ENCODE measurements at regions not wholly inside any gene's neighbourhood (a gene's known extent, or its start where the extent isn't known, plus 50 kb on each side); places are given as distances from the start of the nearest gene placed in this dataset.

DNA sequence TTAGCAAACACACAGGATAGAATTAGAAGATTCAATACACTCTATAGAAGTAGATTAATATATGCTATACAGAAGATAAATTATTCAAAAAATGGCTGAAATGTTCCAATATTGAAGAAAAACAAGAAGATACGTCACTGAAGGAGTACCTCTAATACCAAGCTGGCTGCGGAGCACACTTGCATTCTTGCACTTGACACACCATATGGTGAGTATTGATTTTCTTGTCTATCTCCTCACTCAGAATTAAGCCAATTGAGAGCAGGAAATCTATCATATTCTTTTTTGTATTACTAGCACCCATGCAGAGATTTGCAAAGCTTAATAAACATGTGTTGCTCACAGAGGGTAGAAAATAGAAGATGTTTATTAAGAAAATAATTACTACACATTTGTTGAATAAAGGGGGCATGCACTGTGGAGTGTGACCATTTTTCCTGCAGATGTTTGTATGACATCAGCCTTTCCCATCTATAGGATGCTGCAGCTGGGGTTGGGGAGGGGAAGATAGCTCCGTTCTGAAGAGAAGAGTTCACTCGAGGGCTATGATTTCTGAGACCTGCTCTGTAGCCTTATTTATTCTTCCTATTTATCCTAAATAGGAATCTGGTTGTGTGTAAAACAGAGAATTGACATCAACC lies 318.1 kb downstream of the HHIPL2 start:
- Mint-ChIP-seq H3K4me1 (no peaks in the 10 kb centered on the region), H3K9me3 (no peaks in the 10 kb centered on the region), H3K4me3 (no peak overlapping the region), H3K36me3 (ENCODE audit: low read depth) (no peaks in the 10 kb centered on the region), H3K27ac (no peak overlapping the region), H3K27me3 (no peaks in the 10 kb centered on the region)
- ChIA-PET CTCF (no interaction called here), POLR2A (no interaction called here)
- DNase-seq = no peak

DNA sequence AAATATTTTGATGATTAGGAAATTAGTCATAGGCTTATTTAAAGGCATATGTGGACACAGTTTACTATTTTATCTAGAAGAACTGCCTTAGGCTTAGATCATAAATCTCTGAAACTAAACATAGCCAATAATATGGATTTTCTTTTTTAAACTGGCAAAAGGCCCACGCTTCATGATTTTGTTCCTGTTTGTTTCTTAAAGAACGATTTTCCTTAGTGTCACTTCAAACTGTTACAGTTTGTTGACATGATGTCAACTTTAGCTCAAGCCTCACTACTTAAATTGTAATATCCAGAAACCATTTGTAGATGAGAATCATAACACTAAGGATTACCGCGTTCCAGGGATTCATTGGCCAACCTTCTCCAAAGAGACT lies 322.6 kb downstream of the HHIPL2 start:
- CTCF ChIA-PET = no interaction called here
- Mint-ChIP-seq H3K9me3 (no peaks in the 10 kb centered on the region), H3K36me3 (ENCODE audit: low read depth) (no peaks in the 10 kb centered on the region), H3K4me3 (no peak overlapping the region), H3K27ac (no peak overlapping the region), H3K27me3 (no peaks in the 10 kb centered on the region), H3K4me1 (no peaks in the 10 kb centered on the region)
- no peak for DNase-seq
- POLR2A ChIA-PET = no interaction called here

DNA sequence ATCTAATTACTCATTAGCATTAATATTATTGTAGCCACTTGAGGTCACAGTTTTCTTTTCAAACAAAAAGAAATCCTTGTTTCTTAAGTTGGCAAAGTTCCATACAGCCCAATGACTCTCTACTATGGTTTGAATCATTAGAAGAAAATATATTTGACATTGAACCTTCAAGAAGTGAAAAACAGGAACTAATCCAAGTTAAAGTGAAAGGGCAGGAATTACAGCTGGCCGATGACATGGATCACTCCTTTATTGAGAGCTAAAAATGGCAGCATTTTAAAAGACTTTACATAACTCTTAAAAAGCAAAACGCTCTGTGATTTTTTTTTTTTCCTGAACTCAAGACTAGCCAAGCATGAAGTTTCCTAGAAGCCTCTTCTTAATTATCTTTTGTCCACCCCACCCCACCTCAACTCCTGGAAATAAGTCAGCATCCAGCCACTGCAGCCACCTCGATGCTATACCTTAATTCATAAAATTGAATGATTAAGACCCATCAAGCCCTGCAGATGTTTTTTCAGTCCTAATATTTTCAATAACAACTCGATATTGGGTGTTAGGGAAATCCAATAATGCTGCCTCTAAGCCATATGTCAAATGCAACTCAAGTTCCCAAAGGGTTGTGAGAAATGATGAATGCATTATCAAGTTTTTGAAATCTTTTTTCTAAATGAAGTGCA lies 323.1 kb downstream of the HHIPL2 start:
- Mint-ChIP-seq H3K4me3 (no peak overlapping the region), H3K27ac (no peak overlapping the region), H3K4me1 (no peaks in the 10 kb centered on the region), H3K9me3 (no peaks in the 10 kb centered on the region), H3K27me3 (no peaks in the 10 kb centered on the region), H3K36me3 (ENCODE audit: low read depth) (no peaks in the 10 kb centered on the region)
- no peak for DNase-seq
- ChIA-PET CTCF (no interaction called here), POLR2A (no interaction called here)

DNA sequence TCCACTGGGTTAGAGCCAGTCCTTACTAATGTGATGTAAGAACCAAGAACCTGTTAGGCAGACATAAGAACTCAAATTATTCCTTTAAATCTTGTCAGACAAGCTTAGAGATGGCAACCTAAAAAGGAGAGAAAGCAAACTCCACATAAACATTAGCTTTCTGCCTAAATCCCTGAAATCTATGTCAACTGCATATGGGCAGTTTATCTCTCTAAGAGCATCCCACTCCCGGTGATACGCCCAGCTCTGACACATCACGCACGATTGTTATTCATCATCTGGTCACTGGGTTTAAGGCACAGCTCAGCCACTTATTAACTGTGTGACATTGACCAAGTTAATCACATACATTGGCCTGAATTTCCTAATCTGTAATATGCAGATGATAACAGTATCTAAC lies 323.7 kb downstream of the HHIPL2 start:
- Mint-ChIP-seq H3K4me1 (no peaks in the 10 kb centered on the region), H3K9me3 (no peaks in the 10 kb centered on the region), H3K27me3 (no peaks in the 10 kb centered on the region), H3K4me3 (no peak overlapping the region), H3K36me3 (ENCODE audit: low read depth) (no peaks in the 10 kb centered on the region), H3K27ac (no peak overlapping the region)
- CTCF ChIA-PET = no interaction called here
- DNase-seq = no peak
- POLR2A ChIA-PET = no interaction called here

GRCh38 chr1:222223010-222223409 lies 324.9 kb downstream of the HHIPL2 start:
- ChIA-PET POLR2A (no interaction called here), CTCF (no interaction called here)
- DNase-seq = no peak
- Mint-ChIP-seq H3K27me3 (no peaks in the 10 kb centered on the region), H3K9me3 (peaks cover 2% of the 10 kb centered on the region), H3K27ac (no peak overlapping the region), H3K36me3 (ENCODE audit: low read depth) (no peaks in the 10 kb centered on the region), H3K4me3 (no peak overlapping the region), H3K4me1 (no peaks in the 10 kb centered on the region)

DNA sequence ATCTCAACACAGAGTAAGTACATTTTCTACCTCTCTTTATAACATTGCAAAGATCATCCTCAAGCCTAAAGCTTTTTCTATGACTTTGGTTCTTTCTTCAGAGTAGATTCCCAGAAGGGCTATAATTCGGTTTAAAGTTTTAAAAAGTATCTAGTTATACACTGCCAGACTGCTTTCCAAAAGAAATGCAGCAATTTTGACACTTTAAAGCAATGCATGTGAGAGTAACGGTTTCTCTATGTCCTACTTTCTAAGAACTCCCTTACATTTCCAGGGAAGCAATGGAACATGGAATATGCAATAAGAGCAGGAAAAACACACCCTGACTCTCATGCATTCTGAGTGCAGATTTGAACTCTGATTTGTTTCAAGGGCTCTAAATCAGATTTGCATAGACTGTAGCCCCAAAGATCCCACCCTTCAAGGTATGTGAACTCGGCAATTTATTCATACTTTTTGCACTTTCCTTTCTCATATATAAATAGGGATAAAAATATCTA lies 331.6 kb downstream of the HHIPL2 start:
- ChIA-PET POLR2A (no interaction called here), CTCF (no interaction called here)
- Mint-ChIP-seq H3K4me1 (no peaks in the 10 kb centered on the region), H3K4me3 (no peak overlapping the region), H3K27me3 (no peaks in the 10 kb centered on the region), H3K27ac (no peak overlapping the region), H3K9me3 (peaks cover 2% of the 10 kb centered on the region), H3K36me3 (ENCODE audit: low read depth) (no peaks in the 10 kb centered on the region)
- DNase-seq = no peak

DNA sequence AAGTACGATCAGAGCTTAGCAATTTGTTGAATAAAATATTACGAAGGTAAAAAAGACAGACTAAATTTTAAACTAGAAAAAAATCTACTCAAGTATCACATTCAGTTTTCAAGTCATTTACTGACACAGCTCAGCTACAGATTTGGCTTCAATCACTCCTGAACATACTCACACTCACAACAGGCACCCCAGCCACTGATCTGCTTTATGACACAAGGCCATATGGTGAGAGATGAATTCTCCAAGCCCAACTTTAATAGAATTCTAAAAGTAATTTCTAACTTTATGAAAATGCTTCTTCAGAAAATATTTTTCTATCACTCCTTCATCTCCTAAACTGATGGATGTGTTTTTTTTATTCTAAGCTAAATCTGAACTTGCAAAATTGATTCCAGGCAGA lies 337.1 kb downstream of the HHIPL2 start:
- CTCF ChIA-PET = no interaction called here
- no peak for DNase-seq
- H3K27ac Mint-ChIP-seq = no peak overlapping the region
- no peaks in the 10 kb centered on the region for H3K9me3 Mint-ChIP-seq
- H3K36me3 Mint-ChIP-seq (ENCODE audit: low read depth) = no peaks in the 10 kb centered on the region
- no peak overlapping the region for H3K4me3 Mint-ChIP-seq
- no peaks in the 10 kb centered on the region for H3K27me3 Mint-ChIP-seq
- POLR2A ChIA-PET = no interaction called here
- H3K4me1 Mint-ChIP-seq = no peaks in the 10 kb centered on the region

DNA sequence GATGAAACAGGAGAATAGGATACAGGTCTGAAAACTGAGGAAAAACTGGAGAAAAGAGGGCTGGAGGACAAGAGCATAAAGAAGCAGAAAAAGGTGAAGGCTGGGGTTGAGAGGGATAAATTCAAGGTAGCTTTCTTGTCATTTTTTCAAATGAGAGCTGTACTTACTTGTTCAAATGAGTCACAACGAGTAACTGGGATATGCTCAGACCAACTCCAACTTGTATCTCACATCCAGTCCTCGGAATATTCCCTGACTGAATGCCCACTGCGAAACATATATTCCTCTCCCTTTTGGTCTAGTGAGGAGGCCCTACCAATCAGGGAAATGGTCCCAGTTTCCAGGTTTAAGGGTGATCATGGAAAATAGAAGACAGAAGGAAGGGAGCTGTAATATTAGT lies 343.4 kb downstream of the HHIPL2 start:
- no peaks in the 10 kb centered on the region for H3K4me1 Mint-ChIP-seq
- no peak overlapping the region for H3K27ac Mint-ChIP-seq
- H3K4me3 Mint-ChIP-seq = no peak overlapping the region
- H3K36me3 Mint-ChIP-seq (ENCODE audit: low read depth) = no peaks in the 10 kb centered on the region
- ChIA-PET CTCF (no interaction called here), POLR2A (no interaction called here)
- DNase-seq = no peak
- no peaks in the 10 kb centered on the region for H3K9me3 Mint-ChIP-seq
- H3K27me3 Mint-ChIP-seq = no peaks in the 10 kb centered on the region

DNA sequence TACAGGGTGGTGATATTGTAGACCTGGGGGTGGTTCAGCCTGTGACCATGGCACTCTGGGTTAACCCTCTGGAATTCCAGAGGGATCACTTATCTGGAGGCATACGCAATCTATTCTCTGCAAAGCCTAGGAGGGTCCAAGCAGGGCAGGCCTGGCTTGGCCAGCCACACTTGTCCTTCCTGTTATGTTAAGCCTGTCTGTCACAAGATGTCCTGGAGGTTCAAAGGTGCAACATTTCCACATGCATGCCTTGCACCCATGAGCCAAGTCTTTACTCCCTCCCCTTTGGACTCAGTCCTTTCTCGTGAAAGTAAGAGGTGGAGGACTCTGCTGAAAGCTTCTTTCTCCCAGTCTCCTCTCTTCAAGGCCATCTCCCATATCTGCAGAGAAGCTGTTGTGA lies 345.1 kb downstream of the HHIPL2 start:
- H3K27ac Mint-ChIP-seq = no peak overlapping the region
- POLR2A ChIA-PET = no interaction called here
- H3K4me1 Mint-ChIP-seq = no peaks in the 10 kb centered on the region

GRCh38 chr1:222196736-222197135 lies 351.2 kb downstream of the HHIPL2 start:
- no peaks in the 10 kb centered on the region for H3K4me1 Mint-ChIP-seq
- ChIA-PET POLR2A (no interaction called here), CTCF (no interaction called here)
- no peaks in the 10 kb centered on the region for H3K27me3 Mint-ChIP-seq
- no peak for DNase-seq
- no peak overlapping the region for H3K27ac Mint-ChIP-seq
- H3K36me3 Mint-ChIP-seq (ENCODE audit: low read depth) = no peaks in the 10 kb centered on the region
- no peak overlapping the region for H3K4me3 Mint-ChIP-seq
- no peaks in the 10 kb centered on the region for H3K9me3 Mint-ChIP-seq

More for the DNA sequence above, 345.1 kb downstream of the HHIPL2 start:
- no peaks in the 10 kb centered on the region for H3K36me3 Mint-ChIP-seq (ENCODE audit: low read depth)
- CTCF ChIA-PET = no interaction called here
- no peak overlapping the region for H3K4me3 Mint-ChIP-seq
- no peaks in the 10 kb centered on the region for H3K27me3 Mint-ChIP-seq
- no peak for DNase-seq
- no peaks in the 10 kb centered on the region for H3K9me3 Mint-ChIP-seq

DNA sequence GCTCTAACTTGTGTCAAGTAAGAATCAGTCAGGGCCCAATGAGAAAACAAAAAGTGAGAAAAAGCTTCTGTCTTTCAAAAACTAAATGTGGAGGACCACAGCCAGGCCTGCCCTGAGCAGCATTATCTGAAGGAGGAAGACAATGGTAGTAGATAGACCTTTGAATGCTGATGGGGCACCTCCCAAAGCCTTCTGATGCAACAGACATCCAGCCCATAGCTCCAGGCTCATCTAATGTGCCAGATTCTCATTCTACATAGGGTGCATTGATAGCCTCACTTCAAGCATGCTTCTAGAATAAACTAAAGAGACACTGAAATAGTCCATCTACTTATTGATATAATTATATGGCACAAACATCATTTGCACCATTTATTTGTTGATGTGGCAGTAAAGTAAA lies 351.6 kb downstream of the HHIPL2 start:
- POLR2A ChIA-PET = no interaction called here

DNA sequence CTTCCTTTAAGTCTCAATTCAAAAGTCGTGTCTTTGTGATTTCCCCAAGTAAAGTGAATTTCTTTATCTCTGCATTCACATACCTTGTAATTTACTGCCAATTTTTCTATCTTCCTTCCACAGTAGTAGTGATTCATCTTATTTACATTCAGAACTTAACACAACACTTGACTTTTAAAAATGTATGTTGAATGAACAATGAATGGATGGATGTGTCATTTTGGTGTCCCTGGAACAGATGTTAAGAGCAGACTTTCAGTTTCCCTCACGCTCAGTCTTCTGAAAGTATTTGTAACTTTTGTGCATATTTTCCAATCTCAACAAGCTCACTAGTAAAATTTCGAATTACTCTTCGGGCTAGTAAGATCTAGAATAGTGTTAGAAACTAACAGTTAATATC lies 352.0 kb downstream of the HHIPL2 start:
- ChIA-PET CTCF (no interaction called here), POLR2A (no interaction called here)
- Mint-ChIP-seq H3K4me3 (no peak overlapping the region), H3K4me1 (no peaks in the 10 kb centered on the region), H3K9me3 (no peaks in the 10 kb centered on the region), H3K27me3 (no peaks in the 10 kb centered on the region), H3K27ac (no peak overlapping the region), H3K36me3 (ENCODE audit: low read depth) (no peaks in the 10 kb centered on the region)
- DNase-seq = no peak

More for the DNA sequence above, 351.6 kb downstream of the HHIPL2 start:
- H3K27ac Mint-ChIP-seq = no peak overlapping the region
- no peak overlapping the region for H3K4me3 Mint-ChIP-seq
- CTCF ChIA-PET = no interaction called here
- H3K36me3 Mint-ChIP-seq (ENCODE audit: low read depth) = no peaks in the 10 kb centered on the region
- DNase-seq = no peak
- no peaks in the 10 kb centered on the region for H3K4me1 Mint-ChIP-seq
- H3K9me3 Mint-ChIP-seq = no peaks in the 10 kb centered on the region
- no peaks in the 10 kb centered on the region for H3K27me3 Mint-ChIP-seq

DNA sequence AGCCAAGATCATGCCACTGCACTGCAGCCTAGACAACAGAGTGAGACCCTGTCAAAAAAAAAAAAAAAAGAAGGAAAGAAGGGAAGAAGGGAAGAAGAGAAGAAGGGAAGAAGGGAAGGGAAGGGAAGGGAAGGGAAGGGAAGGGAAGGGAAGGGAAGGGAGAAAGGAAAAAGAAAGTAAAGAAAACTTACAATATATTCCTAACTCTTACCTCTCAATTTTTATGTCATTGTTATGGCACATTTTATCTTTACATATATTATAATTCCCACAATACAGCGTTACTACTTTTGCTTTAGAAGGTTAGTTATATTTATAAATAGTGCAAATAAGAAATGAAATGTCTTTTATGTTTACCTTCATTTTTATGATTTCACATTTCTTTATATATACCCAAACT lies 358.7 kb downstream of the HHIPL2 start:
- H3K9me3 Mint-ChIP-seq = no peaks in the 10 kb centered on the region

More for the DNA sequence above, 358.7 kb downstream of the HHIPL2 start:
- Mint-ChIP-seq H3K27ac (no peak overlapping the region), H3K4me1 (no peaks in the 10 kb centered on the region), H3K4me3 (no peak overlapping the region), H3K27me3 (no peaks in the 10 kb centered on the region), H3K36me3 (ENCODE audit: low read depth) (no peaks in the 10 kb centered on the region)
- CTCF ChIA-PET = no interaction called here
- DNase-seq = no peak
- POLR2A ChIA-PET = no interaction called here

Measured in activated CD4-positive, alpha-beta T cell treated with anti-CD3 and anti-CD28 coated beads, Interleukin-2, amount 10 ng/mL, durations not matched to agents 7 days and 5 days (primary cell).